NB4 (cell line): ENCODE measurements at regions not wholly inside any gene's neighbourhood (a gene's known extent, or its start where the extent isn't known, plus 50 kb on each side); places are given as distances from the start of the nearest gene placed in this dataset.

Source experiments
- POLR2A ChIP-seq: IDR thresholded peaks from 2 replicates; pipeline ENCODE4 v1.6.1; 2011; ENCODE audit warnings: mild to moderate bottlenecking; ENCODE audit not compliant: insufficient read length; ENCODE audit errors: extremely low read depth
- TF ChIP-seq, protein P1 (sequence below): IDR thresholded peaks from one replicate; pipeline ENCODE4 v1.5.1; 2012; ENCODE audit warnings: low read depth, low read length
- TF ChIP-seq, protein P2 (sequence below): IDR thresholded peaks from 2 replicates; pipeline ENCODE4 v1.6.1; 2011; ENCODE audit warnings: low read depth, low read length

DNA sequence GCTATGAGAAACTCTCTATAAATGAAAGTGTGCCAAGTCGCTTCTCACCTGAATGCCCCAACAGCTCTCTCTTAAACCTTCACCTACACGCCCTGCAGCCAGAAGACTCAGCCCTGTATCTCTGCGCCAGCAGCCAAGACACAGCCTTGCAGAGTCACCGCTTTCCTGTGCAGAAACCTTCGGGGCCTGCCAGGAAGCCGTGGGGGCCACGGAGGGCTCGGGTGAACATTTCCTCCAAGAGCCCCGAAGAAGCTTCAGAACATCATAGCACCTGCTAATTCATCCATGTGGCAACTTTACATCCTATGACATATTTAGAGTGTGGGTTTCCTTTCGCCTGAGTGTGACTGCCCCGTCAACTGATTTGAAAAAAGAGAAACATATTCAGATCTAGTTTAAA, 55.7 kb upstream of the PRSS58 start:
- no peak for TF ChIP-seq POLR2A
- TF ChIP-seq, protein P1, sequence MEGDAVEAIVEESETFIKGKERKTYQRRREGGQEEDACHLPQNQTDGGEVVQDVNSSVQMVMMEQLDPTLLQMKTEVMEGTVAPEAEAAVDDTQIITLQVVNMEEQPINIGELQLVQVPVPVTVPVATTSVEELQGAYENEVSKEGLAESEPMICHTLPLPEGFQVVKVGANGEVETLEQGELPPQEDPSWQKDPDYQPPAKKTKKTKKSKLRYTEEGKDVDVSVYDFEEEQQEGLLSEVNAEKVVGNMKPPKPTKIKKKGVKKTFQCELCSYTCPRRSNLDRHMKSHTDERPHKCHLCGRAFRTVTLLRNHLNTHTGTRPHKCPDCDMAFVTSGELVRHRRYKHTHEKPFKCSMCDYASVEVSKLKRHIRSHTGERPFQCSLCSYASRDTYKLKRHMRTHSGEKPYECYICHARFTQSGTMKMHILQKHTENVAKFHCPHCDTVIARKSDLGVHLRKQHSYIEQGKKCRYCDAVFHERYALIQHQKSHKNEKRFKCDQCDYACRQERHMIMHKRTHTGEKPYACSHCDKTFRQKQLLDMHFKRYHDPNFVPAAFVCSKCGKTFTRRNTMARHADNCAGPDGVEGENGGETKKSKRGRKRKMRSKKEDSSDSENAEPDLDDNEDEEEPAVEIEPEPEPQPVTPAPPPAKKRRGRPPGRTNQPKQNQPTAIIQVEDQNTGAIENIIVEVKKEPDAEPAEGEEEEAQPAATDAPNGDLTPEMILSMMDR: no peak
- TF ChIP-seq, protein P2, sequence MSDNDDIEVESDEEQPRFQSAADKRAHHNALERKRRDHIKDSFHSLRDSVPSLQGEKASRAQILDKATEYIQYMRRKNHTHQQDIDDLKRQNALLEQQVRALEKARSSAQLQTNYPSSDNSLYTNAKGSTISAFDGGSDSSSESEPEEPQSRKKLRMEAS: no peak
